ENCODE measurements at regions not wholly inside any gene's neighbourhood (a gene's known extent, or its start where the extent isn't known, plus 50 kb on each side); places are given as distances from the start of the nearest gene placed in this dataset.

GRCh38 chr1:79089946-79090345 lies 83.4 kb upstream of the ADGRL4 start:
- DNase-seq, result no peak

- DNase-seq, result no peak
These were observed 75.7 kb upstream of the ADGRL4 start for GRCh38 chr1:79082233-79082632.

- DNase-seq, result no peak
These were observed 73.2 kb upstream of the ADGRL4 start for GRCh38 chr1:79079770-79080169.

- no peak for DNase-seq
These were observed 68.4 kb upstream of the ADGRL4 start for GRCh38 chr1:79074975-79075374.

- no peak for DNase-seq
These were observed 63.3 kb upstream of the ADGRL4 start for GRCh38 chr1:79069828-79070227.

GRCh38 chr1:79059341-79059740 lies 52.8 kb upstream of the ADGRL4 start:
- no peak for DNase-seq

Measured in NK-92 treated with Interleukin-12 subunit alpha and Interleukin-12 subunit beta, amount 100 ng/mL, for 24 hours (cell line).